GM19438 (cell line): ENCODE measurements at regions not wholly inside any gene's neighbourhood (a gene's known extent, or its start where the extent isn't known, plus 50 kb on each side); places are given as distances from the start of the nearest gene placed in this dataset.

ENCODE experiments used
- ATAC-seq: cut with Tn5 transposase; IDR thresholded peaks from one replicate; pipeline ENCODE4 v1.9.1; 2021; ENCODE audit warnings: low read depth; ENCODE audit not compliant: unreplicated experiment

- ATAC-seq = peak; percentile 95
Observed at GRCh38 chr6:165884813-165885765, 222.0 kb upstream of the PDE10A start.

- no peak for ATAC-seq
Observed at GRCh38 chr6:165883851-165884640, 221.0 kb upstream of the PDE10A start.

- ATAC-seq = no peak
Observed at GRCh38 chr6:165881806-165882205, 218.8 kb upstream of the PDE10A start.

- ATAC-seq = no peak
Observed at GRCh38 chr6:165880686-165881085, 217.6 kb upstream of the PDE10A start.

- no peak for ATAC-seq
Observed at GRCh38 chr6:165877773-165878172, 214.7 kb upstream of the PDE10A start.

- ATAC-seq = no peak
Observed at GRCh38 chr6:165877192-165877591, 214.2 kb upstream of the PDE10A start.

- ATAC-seq = no peak
Observed at GRCh38 chr6:165876588-165876987, 213.5 kb upstream of the PDE10A start.

- no peak for ATAC-seq
Observed at GRCh38 chr6:165875946-165876345, 212.9 kb upstream of the PDE10A start.

- ATAC-seq = no peak
Observed at GRCh38 chr6:165873976-165874375, 210.9 kb upstream of the PDE10A start.

- no peak for ATAC-seq
Observed at GRCh38 chr6:165872811-165873210, 209.8 kb upstream of the PDE10A start.

GRCh38 chr6:165872311-165872710 lies 209.3 kb upstream of the PDE10A start:
- no peak for ATAC-seq

GRCh38 chr6:165871571-165871970 lies 208.5 kb upstream of the PDE10A start:
- no peak for ATAC-seq

GRCh38 chr6:165869526-165869925 lies 206.5 kb upstream of the PDE10A start:
- no peak for ATAC-seq

GRCh38 chr6:165864925-165865324 lies 201.9 kb upstream of the PDE10A start:
- ATAC-seq = no peak

GRCh38 chr6:165864218-165864617 lies 201.2 kb upstream of the PDE10A start:
- no peak for ATAC-seq

GRCh38 chr6:165863801-165864200 lies 200.8 kb upstream of the PDE10A start:
- no peak for ATAC-seq

- ATAC-seq = no peak
Observed at GRCh38 chr6:165862813-165863212, 199.8 kb upstream of the PDE10A start.

GRCh38 chr6:165861226-165861625 lies 198.2 kb upstream of the PDE10A start:
- ATAC-seq = no peak

- ATAC-seq = no peak
Observed at GRCh38 chr6:165858586-165858985, 195.5 kb upstream of the PDE10A start.

- ATAC-seq = no peak
Observed at GRCh38 chr6:165855856-165856255, 192.8 kb upstream of the PDE10A start.

- ATAC-seq = no peak
Observed at GRCh38 chr6:165854863-165855593, 192.0 kb upstream of the PDE10A start.
